ENCODE measurements at regions not wholly inside any gene's neighbourhood (a gene's known extent, or its start where the extent isn't known, plus 50 kb on each side); places are given as distances from the start of the nearest gene placed in this dataset.

GRCh38 chr11:112597286-112597790 is 336.7 kb upstream of the PLET1 start:
- no peak for DNase-seq

GRCh38 chr11:112599265-112599664 is 338.6 kb upstream of the PLET1 start:
- DNase-seq: no peak

GRCh38 chr11:112599856-112600533 is 339.3 kb upstream of the PLET1 start:
- DNase-seq: no peak

- no peak for DNase-seq
Measured at GRCh38 chr11:112605093-112605666, 344.5 kb upstream of the PLET1 start.

GRCh38 chr11:112606656-112607055 is 346.0 kb upstream of the PLET1 start:
- no peak for DNase-seq

- DNase-seq: no peak
Measured at GRCh38 chr11:112608509-112608908, 347.8 kb upstream of the PLET1 start.

GRCh38 chr11:112610494-112610893 is 349.8 kb upstream of the PLET1 start:
- no peak for DNase-seq

GRCh38 chr11:112610996-112611750 is 350.0 kb upstream of the NCAM1 start:
- peak; percentile 80 for DNase-seq

GRCh38 chr11:112611771-112612170 is 349.4 kb upstream of the NCAM1 start:
- DNase-seq: no peak

- DNase-seq: no peak
Measured at GRCh38 chr11:112612250-112612849, 348.9 kb upstream of the NCAM1 start.

- DNase-seq: no peak
Measured at GRCh38 chr11:112613051-112613972, 347.9 kb upstream of the NCAM1 start.

- no peak for DNase-seq
Measured at GRCh38 chr11:112614605-112615004, 346.6 kb upstream of the NCAM1 start.

- no peak for DNase-seq
Measured at GRCh38 chr11:112615238-112615637, 346.0 kb upstream of the NCAM1 start.

- no peak for DNase-seq
Measured at GRCh38 chr11:112615891-112616290, 345.3 kb upstream of the NCAM1 start.

- DNase-seq: no peak
Measured at GRCh38 chr11:112616327-112617097, 344.7 kb upstream of the NCAM1 start.

- DNase-seq: no peak
Measured at GRCh38 chr11:112617098-112617425, 344.2 kb upstream of the NCAM1 start.

- no peak for DNase-seq
Measured at GRCh38 chr11:112617977-112618826, 343.0 kb upstream of the NCAM1 start.

- DNase-seq: no peak
Measured at GRCh38 chr11:112619106-112619505, 342.1 kb upstream of the NCAM1 start.

GRCh38 chr11:112620621-112621394 is 340.4 kb upstream of the NCAM1 start:
- DNase-seq: no peak

GRCh38 chr11:112623057-112623456 is 338.2 kb upstream of the NCAM1 start:
- no peak for DNase-seq
